Frontal cortex (tissue), 3 donors: ENCODE measurements at regions not wholly inside any gene's neighbourhood (a gene's known extent, or its start where the extent isn't known, plus 50 kb on each side); places are given as distances from the start of the nearest gene placed in this dataset.
A peak's percentile ranks its signal among the peaks of the same experiment; 100 is the strongest.

ENCODE experiments used
- DNase-seq, 2 donors: peaks; one replicate each; pipeline ENCODE4 v3.0.0; 2012; ENCODE audit warnings: low spot score in 2 of 2
- FAIRE-seq: peaks from 2 replicates; lab custom pipeline; 2012; peaks lifted over from hg19 to GRCh38; lab: Jason Lieb, UNC
- donor health status: control.
- donor health status: control.
- donor health status: control.

- no peak for FAIRE-seq
- no peak for DNase-seq
Observed at GRCh38 chr5:67426961-67427849, 230.6 kb upstream of the CD180 start.

- DNase-seq = no peak
- no peak for FAIRE-seq
Observed at GRCh38 chr5:67425514-67425913, 228.9 kb upstream of the CD180 start.

GRCh38 chr5:67417839-67418238 is 221.2 kb upstream of the CD180 start:
- FAIRE-seq (no peak), DNase-seq (no peak)

GRCh38 chr5:67416986-67417385 is 220.4 kb upstream of the CD180 start:
- DNase-seq = no peak
- FAIRE-seq = no peak

- no peak for DNase-seq
- no peak for FAIRE-seq
Observed at GRCh38 chr5:67416133-67416937, 219.7 kb upstream of the CD180 start.

GRCh38 chr5:67414712-67415111 is 218.1 kb upstream of the CD180 start:
- FAIRE-seq = no peak
- DNase-seq = no peak

GRCh38 chr5:67413721-67414120 is 217.1 kb upstream of the CD180 start:
- FAIRE-seq (no peak), DNase-seq (no peak)

GRCh38 chr5:67409126-67409777 is 212.7 kb upstream of the CD180 start:
- peak; percentile 53 for FAIRE-seq

GRCh38 chr5:67407979-67408378 is 211.4 kb upstream of the CD180 start:
- FAIRE-seq (no peak), DNase-seq (no peak)

More at GRCh38 chr5:67409126-67409777, 212.7 kb upstream of the CD180 start:
- DNase-seq = no peak

GRCh38 chr5:67405755-67406154 is 209.2 kb upstream of the CD180 start:
- no peak for FAIRE-seq

GRCh38 chr5:67405101-67405364 is 208.4 kb upstream of the CD180 start:
- no peak for FAIRE-seq
- DNase-seq = no peak

More at GRCh38 chr5:67405755-67406154, 209.2 kb upstream of the CD180 start:
- no peak for DNase-seq

GRCh38 chr5:67404256-67405100 is 207.9 kb upstream of the CD180 start:
- no peak for FAIRE-seq
- no peak for DNase-seq

GRCh38 chr5:67402526-67402925 is 205.9 kb upstream of the CD180 start:
- FAIRE-seq = no peak
- no peak for DNase-seq

GRCh38 chr5:67401172-67401571 is 204.6 kb upstream of the CD180 start:
- DNase-seq = no peak

GRCh38 chr5:67400752-67401151 is 204.2 kb upstream of the CD180 start:
- DNase-seq (no peak), FAIRE-seq (no peak)

More at GRCh38 chr5:67401172-67401571, 204.6 kb upstream of the CD180 start:
- no peak for FAIRE-seq

- FAIRE-seq (peak; percentile 93), DNase-seq (peak in 1 of 2 donors; percentile 6)
Observed at GRCh38 chr5:67395790-67396418, 199.3 kb upstream of the CD180 start.

GRCh38 chr5:67393211-67393610 is 196.6 kb upstream of the CD180 start:
- DNase-seq (no peak), FAIRE-seq (no peak)

- DNase-seq = no peak
- no peak for FAIRE-seq
Observed at GRCh38 chr5:67390935-67391334, 194.3 kb upstream of the CD180 start.

- DNase-seq (no peak), FAIRE-seq (no peak)
Observed at GRCh38 chr5:67383451-67383850, 186.9 kb upstream of the CD180 start.
